ENCODE measurements at regions not wholly inside any gene's neighbourhood (a gene's known extent, or its start where the extent isn't known, plus 50 kb on each side); places are given as distances from the start of the nearest gene placed in this dataset.

GRCh38 chr3:10746684-10747083, 69.3 kb upstream of the SLC6A11 start:
- dilution Hi-C loops (cut with MboI; ENCODE audit: extremely low pct_ligation_motif_present, low sequenced_read_pairs) = no loop called here
- H3K4me1 ChIP-seq (ENCODE audit: control insufficient read depth, extremely low read depth, insufficient read depth, low read length) = no peaks in the 10 kb centered on the region
- H2AFZ ChIP-seq (ENCODE audit: control insufficient read depth, low read length) = no peak overlapping the region
- H3K36me3 ChIP-seq (ENCODE audit: control insufficient read depth in 2 of 2, extremely low read depth in 1 of 2, insufficient read depth in 2 of 2, low read length in 2 of 2) = no peaks in the 10 kb centered on the region
- H3K9ac ChIP-seq (ENCODE audit: control insufficient read depth, extremely low read depth, insufficient read depth, low read length) = no peak overlapping the region
- H3K79me2 ChIP-seq (ENCODE audit: control insufficient read depth, insufficient read depth, low read length) = no peaks in the 10 kb centered on the region
- no peak for DNase-seq (ENCODE audit: low read depth, low spot score)
- FAIRE-seq = no peak
- TF ChIP-seq CTCF (optimal IDR thresholded peaks at IDR 0.05 in 1 of 3, IDR thresholded peaks at IDR 0.05 in 1 of 3, conservative IDR thresholded peaks at IDR 0.05 in 1 of 3; ENCODE audit: extremely low read depth in 1 of 3, insufficient read depth in 2 of 3, low read length in 3 of 3) (no peak), EZH2 (IDR thresholded peaks at IDR 0.05; ENCODE audit: low read length) (no peak)
- peaks cover 25% of the 10 kb centered on the region for H3K27me3 ChIP-seq (ENCODE audit: control insufficient read depth, extremely low read depth, insufficient read depth, low read length)
- no peaks in the 10 kb centered on the region for H3K9me1 ChIP-seq (ENCODE audit: control insufficient read depth, extremely low read depth, insufficient read depth, low read length)
- no peak overlapping the region for H3K4me3 ChIP-seq (ENCODE audit: control insufficient read depth in 2 of 3, extremely low read depth in 1 of 3, insufficient read depth in 2 of 3, low read depth in 1 of 3, low read length in 3 of 3)
- H4K20me1 ChIP-seq (ENCODE audit: control insufficient read depth, extremely low read depth, insufficient read depth, low read length) = no peaks in the 10 kb centered on the region
- no peaks in the 10 kb centered on the region for H3K9me3 ChIP-seq (ENCODE audit: control insufficient read depth, low read depth, low read length)
- H3K27ac ChIP-seq (ENCODE audit: control insufficient read depth, insufficient read depth, low read length) = no peak overlapping the region
- no peak overlapping the region for H3K4me2 ChIP-seq (ENCODE audit: control insufficient read depth, extremely low read depth, insufficient read depth, low read depth, low read length)

- no peaks in the 10 kb centered on the region for H3K4me1 ChIP-seq (ENCODE audit: control insufficient read depth, extremely low read depth, insufficient read depth, low read length)
- no peak overlapping the region for H3K9ac ChIP-seq (ENCODE audit: control insufficient read depth, extremely low read depth, insufficient read depth, low read length)
- DNase-seq (ENCODE audit: low read depth, low spot score) = no peak
- H3K4me2 ChIP-seq (ENCODE audit: control insufficient read depth, extremely low read depth, insufficient read depth, low read depth, low read length) = no peak overlapping the region
- dilution Hi-C loops (cut with MboI; ENCODE audit: extremely low pct_ligation_motif_present, low sequenced_read_pairs) = no loop called here
- peaks cover 30% of the 10 kb centered on the region for H3K27me3 ChIP-seq (ENCODE audit: control insufficient read depth, extremely low read depth, insufficient read depth, low read length)
- H3K27ac ChIP-seq (ENCODE audit: control insufficient read depth, insufficient read depth, low read length) = no peak overlapping the region
- no peaks in the 10 kb centered on the region for H3K79me2 ChIP-seq (ENCODE audit: control insufficient read depth, insufficient read depth, low read length)
- no peaks in the 10 kb centered on the region for H3K9me3 ChIP-seq (ENCODE audit: control insufficient read depth, low read depth, low read length)
- H3K36me3 ChIP-seq (ENCODE audit: control insufficient read depth in 2 of 2, extremely low read depth in 1 of 2, insufficient read depth in 2 of 2, low read length in 2 of 2) = no peaks in the 10 kb centered on the region
- no peak for TF ChIP-seq EZH2 (IDR thresholded peaks at IDR 0.05; ENCODE audit: low read length)
- no peak for TF ChIP-seq CTCF (optimal IDR thresholded peaks at IDR 0.05 in 1 of 3, IDR thresholded peaks at IDR 0.05 in 1 of 3, conservative IDR thresholded peaks at IDR 0.05 in 1 of 3; ENCODE audit: extremely low read depth in 1 of 3, insufficient read depth in 2 of 3, low read length in 3 of 3)
- H2AFZ ChIP-seq (ENCODE audit: control insufficient read depth, low read length) = no peak overlapping the region
- FAIRE-seq = no peak
- no peaks in the 10 kb centered on the region for H3K9me1 ChIP-seq (ENCODE audit: control insufficient read depth, extremely low read depth, insufficient read depth, low read length)
- no peak overlapping the region for H3K4me3 ChIP-seq (ENCODE audit: control insufficient read depth in 2 of 3, extremely low read depth in 1 of 3, insufficient read depth in 2 of 3, low read depth in 1 of 3, low read length in 3 of 3)
- no peaks in the 10 kb centered on the region for H4K20me1 ChIP-seq (ENCODE audit: control insufficient read depth, extremely low read depth, insufficient read depth, low read length)
These were observed 68.7 kb upstream of the SLC6A11 start for GRCh38 chr3:10747341-10747740.

Data from keratinocyte (primary cell).